H9 (cell line): ENCODE measurements at regions not wholly inside any gene's neighbourhood (a gene's known extent, or its start where the extent isn't known, plus 50 kb on each side); places are given as distances from the start of the nearest gene placed in this dataset.

Source experiments
- DNase-seq: peaks from one replicate; pipeline ENCODE4 v3.0.0-alpha.2; 2017
- H2AFZ ChIP-seq: one replicate; pipeline ENCODE4 v1.6.1; 2013; ENCODE audit warnings: mild to moderate bottlenecking, low read length, control low read depth, moderate library complexity
- H2AK5ac ChIP-seq: 2 replicates; pipeline ENCODE4 v1.6.1; 2013; ENCODE audit warnings: low read length, control low read depth, mixed read lengths; ENCODE audit not compliant: insufficient read length
- H2BK120ac ChIP-seq: one replicate; pipeline ENCODE4 v1.6.1; 2013; ENCODE audit warnings: low read depth, mild to moderate bottlenecking, low read length, control low read depth, inconsistent platforms; ENCODE audit not compliant: poor library complexity, severe bottlenecking
- H2BK12ac ChIP-seq: 2 replicates; pipeline ENCODE4 v1.6.1; 2013; ENCODE audit warnings: low read length, control low read depth, mixed read lengths, low read depth; ENCODE audit not compliant: insufficient read length
- H2BK15ac ChIP-seq: 2 replicates; pipeline ENCODE4 v1.6.1; 2013; ENCODE audit warnings: low read depth, low read length, control low read depth
- H2BK20ac ChIP-seq: one replicate; pipeline ENCODE4 v1.6.1; 2013; ENCODE audit warnings: low read depth, mild to moderate bottlenecking, low read length, control low read depth, inconsistent platforms; ENCODE audit not compliant: poor library complexity, severe bottlenecking
- H2BK5ac ChIP-seq: 2 replicates; pipeline ENCODE4 v1.6.1; 2013; ENCODE audit warnings: low read length, control low read depth, mixed read lengths; ENCODE audit not compliant: insufficient read length
- H3K14ac ChIP-seq: 2 replicates; pipeline ENCODE4 v1.6.1; 2013; ENCODE audit warnings: low read length, control low read depth; ENCODE audit not compliant: insufficient read depth
- H3K18ac ChIP-seq: 2 replicates; pipeline ENCODE4 v1.6.1; 2013; ENCODE audit warnings: low read depth, mild to moderate bottlenecking, mixed read lengths, low read length, control low read depth; ENCODE audit not compliant: insufficient read length
- H3K23ac ChIP-seq: 2 replicates; pipeline ENCODE4 v1.6.1; 2013; ENCODE audit warnings: low read length, control low read depth, mixed read lengths, low read depth; ENCODE audit not compliant: insufficient read length
- H3K23me2 ChIP-seq: 2 replicates; pipeline ENCODE4 v1.6.1; 2013; ENCODE audit warnings: low read depth, mild to moderate bottlenecking, mixed read lengths, low read length, control low read depth; ENCODE audit not compliant: insufficient read length, poor library complexity, severe bottlenecking
- H3K27ac ChIP-seq: 2 replicates; pipeline ENCODE4 v1.5.1; 2013; ENCODE audit warnings: low read length, control low read depth, mixed read lengths, low read depth; ENCODE audit not compliant: insufficient read length
- H3K27me3 ChIP-seq: 2 replicates; pipeline ENCODE4 v1.6.1; 2013; ENCODE audit warnings: low read length, control low read depth, inconsistent platforms; ENCODE audit not compliant: insufficient read depth
- H3K4ac ChIP-seq: 2 replicates; pipeline ENCODE4 v1.6.1; 2013; ENCODE audit warnings: low read depth, mild to moderate bottlenecking, control low read depth, inconsistent platforms, low read length, moderate library complexity
- H3K4me1 ChIP-seq: 2 replicates; pipeline ENCODE4 v1.6.1; 2013; ENCODE audit warnings: low read length, control low read depth, inconsistent platforms; ENCODE audit not compliant: insufficient read depth
- H3K4me2 ChIP-seq: 2 replicates; pipeline ENCODE4 v1.6.1; 2013; ENCODE audit warnings: low read length, control low read depth, mixed read lengths; ENCODE audit not compliant: insufficient read length, insufficient read depth
- H3K56ac ChIP-seq: 2 replicates; pipeline ENCODE4 v1.6.1; 2013; ENCODE audit warnings: low read depth, mild to moderate bottlenecking, mixed read lengths, low read length, control low read depth; ENCODE audit not compliant: insufficient read length
- H3K79me1 ChIP-seq: 2 replicates; pipeline ENCODE4 v1.6.1; 2013; ENCODE audit warnings: low read depth, mild to moderate bottlenecking, moderate library complexity, low read length, control low read depth, inconsistent platforms; ENCODE audit not compliant: insufficient read depth, poor library complexity, severe bottlenecking
- H3K79me2 ChIP-seq: 2 replicates; pipeline ENCODE4 v1.6.1; 2013; ENCODE audit warnings: low read length, control low read depth, inconsistent platforms; ENCODE audit not compliant: insufficient read depth
- H3K9ac ChIP-seq: 2 replicates; pipeline ENCODE4 v1.6.1; 2013; ENCODE audit warnings: low read length, control low read depth, mixed read lengths; ENCODE audit not compliant: insufficient read length; ENCODE audit errors: extremely low read depth
- H3K9me3 ChIP-seq: one replicate; pipeline ENCODE4 v1.6.1; 2013; ENCODE audit warnings: low read depth, low read length, inconsistent platforms; ENCODE audit not compliant: control insufficient read depth
- H3T11ph ChIP-seq: one replicate; pipeline ENCODE4 v1.6.1; 2013; ENCODE audit warnings: mild to moderate bottlenecking, low read length, control low read depth, inconsistent platforms
- H4K20me1 ChIP-seq: one replicate; pipeline ENCODE4 v1.6.1; 2013; ENCODE audit not compliant: control insufficient read depth, insufficient read length, insufficient read depth
- H4K5ac ChIP-seq: 2 replicates; pipeline ENCODE4 v1.6.1; 2013; ENCODE audit warnings: low read depth, mild to moderate bottlenecking, mixed read lengths, low read length, control low read depth; ENCODE audit not compliant: insufficient read length
- H4K8ac ChIP-seq: replicated peaks from 2 replicates; pipeline ENCODE4 v1.6.1; 2013; ENCODE audit warnings: low read length, control low read depth, mixed read lengths, low read depth; ENCODE audit not compliant: insufficient read length
- H4K91ac ChIP-seq: 2 replicates; pipeline ENCODE4 v1.6.1; 2013; ENCODE audit warnings: low read depth, mild to moderate bottlenecking, moderate library complexity, mixed read lengths, low read length, control low read depth; ENCODE audit not compliant: insufficient read length
- H3K27ac Mint-ChIP-seq, 3 experiments: 2 replicates in 2 of 3; 3 replicates in 1 of 3; pipeline ENCODE4 v1.8.0; 2020 to 2021; ENCODE audit warnings: mixed read lengths in 3 of 3, mild to moderate bottlenecking in 1 of 3, moderate library complexity in 1 of 3
- H3K27me3 Mint-ChIP-seq: 2 replicates; pipeline ENCODE4 v1.8.0; 2021; ENCODE audit warnings: low read depth, mild to moderate bottlenecking, moderate library complexity, mixed read lengths
- H3K36me3 Mint-ChIP-seq, 3 experiments: 2 replicates in 2 of 3; 3 replicates in 1 of 3; pipeline ENCODE4 v1.8.0; 2020 to 2021; ENCODE audit warnings: low read depth in 3 of 3, mixed read lengths in 3 of 3; ENCODE audit not compliant: insufficient read depth in 1 of 3
- H3K4me1 Mint-ChIP-seq, 2 experiments: 2 replicates each; pipeline ENCODE4 v1.8.0; 2020; ENCODE audit warnings: mixed read lengths in 2 of 2
- H3K4me3 Mint-ChIP-seq, 2 experiments: 2 replicates in 1 of 2; 3 replicates in 1 of 2; pipeline ENCODE4 v1.8.0; 2020 to 2021; ENCODE audit warnings: mild to moderate bottlenecking in 2 of 2, mixed read lengths in 2 of 2, moderate library complexity in 1 of 2
- H3K9me3 Mint-ChIP-seq, 2 experiments: 2 replicates in 1 of 2; 3 replicates in 1 of 2; pipeline ENCODE4 v1.8.0; 2020; ENCODE audit warnings: mild to moderate bottlenecking in 2 of 2, mixed read lengths in 2 of 2, moderate library complexity in 1 of 2
- WGBS: extraction: QIAGEN DNeasy Blood & Tissue Kit; methylation state at CpG from one replicate; pipeline ENCODE4 v1.1.7; 2013; ENCODE audit warnings: missing lambda C conversion rate, low lambda C conversion rate, mixed read lengths; ENCODE audit not compliant: insufficient read length; ENCODE audit errors: extremely low coverage; 5-methylcytosine and 5-hydroxymethylcytosine counted together
- TF ChIP-seq, protein P1 (sequence below): fragments of 200-600 bp; sonication (generic); conservative IDR thresholded peaks from 3 replicates; pipeline ENCODE4 v1.8.0; 2021; ENCODE audit warnings: antibody characterized with exemption, mild to moderate bottlenecking

DNA sequence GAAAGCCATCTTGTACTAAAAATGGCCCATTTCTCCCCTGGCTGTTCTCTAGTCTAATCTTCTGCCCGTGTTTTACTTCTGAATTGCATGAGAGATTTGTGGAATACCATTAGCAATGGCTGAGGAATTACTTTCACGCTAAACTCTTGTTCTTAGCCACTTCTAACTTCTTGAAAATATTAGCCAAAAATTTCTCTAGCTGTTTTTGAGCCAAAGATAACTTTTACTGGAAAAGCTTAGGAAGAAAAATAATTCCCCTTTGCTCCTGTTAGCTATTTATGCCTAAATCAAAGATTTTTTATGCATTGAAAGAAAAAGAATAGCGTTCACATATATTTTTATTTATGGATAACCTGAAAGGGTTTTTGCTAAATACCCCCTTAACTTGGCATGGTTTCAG, 287.8 kb downstream of the MTRR start:
- H3K14ac ChIP-seq, result no peak overlapping the region
- Mint-ChIP-seq H3K9me3 (no peaks in the 10 kb centered on the region; a peak in 1 of 5 replicates), H3K27me3 (no peaks in the 10 kb centered on the region), H3K27ac (no peak overlapping the region), H3K36me3 (no peaks in the 10 kb centered on the region), H3K4me1 (no peaks in the 10 kb centered on the region), H3K4me3 (no peak overlapping the region)
- H4K5ac ChIP-seq, result no peak overlapping the region
- H3K9ac ChIP-seq, result no peak overlapping the region
- no peak for DNase-seq
- H4K20me1 ChIP-seq, result no peaks in the 10 kb centered on the region
- H2BK5ac ChIP-seq, result no peak overlapping the region
- H3T11ph ChIP-seq, result no peak overlapping the region
- H2BK20ac ChIP-seq, result no peak overlapping the region
- no peak overlapping the region for H2BK120ac ChIP-seq
- H3K18ac ChIP-seq, result no peak overlapping the region
- TF ChIP-seq, protein P1, sequence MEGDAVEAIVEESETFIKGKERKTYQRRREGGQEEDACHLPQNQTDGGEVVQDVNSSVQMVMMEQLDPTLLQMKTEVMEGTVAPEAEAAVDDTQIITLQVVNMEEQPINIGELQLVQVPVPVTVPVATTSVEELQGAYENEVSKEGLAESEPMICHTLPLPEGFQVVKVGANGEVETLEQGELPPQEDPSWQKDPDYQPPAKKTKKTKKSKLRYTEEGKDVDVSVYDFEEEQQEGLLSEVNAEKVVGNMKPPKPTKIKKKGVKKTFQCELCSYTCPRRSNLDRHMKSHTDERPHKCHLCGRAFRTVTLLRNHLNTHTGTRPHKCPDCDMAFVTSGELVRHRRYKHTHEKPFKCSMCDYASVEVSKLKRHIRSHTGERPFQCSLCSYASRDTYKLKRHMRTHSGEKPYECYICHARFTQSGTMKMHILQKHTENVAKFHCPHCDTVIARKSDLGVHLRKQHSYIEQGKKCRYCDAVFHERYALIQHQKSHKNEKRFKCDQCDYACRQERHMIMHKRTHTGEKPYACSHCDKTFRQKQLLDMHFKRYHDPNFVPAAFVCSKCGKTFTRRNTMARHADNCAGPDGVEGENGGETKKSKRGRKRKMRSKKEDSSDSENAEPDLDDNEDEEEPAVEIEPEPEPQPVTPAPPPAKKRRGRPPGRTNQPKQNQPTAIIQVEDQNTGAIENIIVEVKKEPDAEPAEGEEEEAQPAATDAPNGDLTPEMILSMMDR, result no peak
- no peak overlapping the region for H3K23ac ChIP-seq
- no peak overlapping the region for H2AFZ ChIP-seq
- no peak overlapping the region for H2BK12ac ChIP-seq
- H3K27me3 ChIP-seq, result no peaks in the 10 kb centered on the region
- no peak overlapping the region for H3K27ac ChIP-seq
- H2AK5ac ChIP-seq, result no peak overlapping the region
- no peak overlapping the region for H3K56ac ChIP-seq
- H3K9me3 ChIP-seq, result no peaks in the 10 kb centered on the region
- H2BK15ac ChIP-seq, result no peak overlapping the region
- no peaks in the 10 kb centered on the region for H3K79me2 ChIP-seq
- H4K91ac ChIP-seq, result no peak overlapping the region
- no peaks in the 10 kb centered on the region for H3K4me1 ChIP-seq
- WGBS, result no CpG with 5 or more reads among the region's 3 CpGs
- H4K8ac ChIP-seq, result no peak overlapping the region
- H3K23me2 ChIP-seq, result no peaks in the 10 kb centered on the region
- H3K4ac ChIP-seq, result no peak overlapping the region
- no peak overlapping the region for H3K4me2 ChIP-seq
- H3K79me1 ChIP-seq, result no peaks in the 10 kb centered on the region
